ENCODE measurements at regions not wholly inside any gene's neighbourhood (a gene's known extent, or its start where the extent isn't known, plus 50 kb on each side); places are given as distances from the start of the nearest gene placed in this dataset.

- DNase-seq: no peak
Observed at GRCh38 chr20:20992686-20993360, 113.3 kb downstream of the LINC00237 start.

GRCh38 chr20:20992277-20992676 is 113.9 kb downstream of the LINC00237 start:
- no peak for DNase-seq

- no peak for DNase-seq
Observed at GRCh38 chr20:20989081-20989480, 117.1 kb downstream of the LINC00237 start.

GRCh38 chr20:20979934-20980333 is 126.2 kb downstream of the LINC00237 start:
- no peak for DNase-seq

GRCh38 chr20:20977786-20978185 is 128.4 kb downstream of the LINC00237 start:
- no peak for DNase-seq

GRCh38 chr20:20972490-20972889 is 133.7 kb downstream of the LINC00237 start:
- DNase-seq: no peak

GRCh38 chr20:20971810-20972209 is 134.3 kb downstream of the LINC00237 start:
- no peak for DNase-seq

- no peak for DNase-seq
Observed at GRCh38 chr20:20970841-20971240, 135.3 kb downstream of the LINC00237 start.

GRCh38 chr20:20969701-20970280 is 136.4 kb downstream of the LINC00237 start:
- no peak for DNase-seq

- DNase-seq: no peak
Observed at GRCh38 chr20:20967564-20968184, 138.5 kb downstream of the LINC00237 start.

GRCh38 chr20:20966171-20966570 is 140.0 kb downstream of the LINC00237 start:
- DNase-seq: no peak

GRCh38 chr20:20959031-20959755 is 147.0 kb downstream of the LINC00237 start:
- DNase-seq: no peak

- DNase-seq: no peak
Observed at GRCh38 chr20:20956513-20956931, 149.6 kb downstream of the LINC00237 start.

- DNase-seq: no peak
Observed at GRCh38 chr20:20955892-20956291, 150.3 kb downstream of the LINC00237 start.

GRCh38 chr20:20953738-20954618 is 152.2 kb downstream of the LINC00237 start:
- DNase-seq: no peak

- DNase-seq: no peak
Observed at GRCh38 chr20:20950620-20951019, 155.5 kb downstream of the LINC00237 start.

GRCh38 chr20:20946122-20946759 is 159.9 kb downstream of the LINC00237 start:
- DNase-seq: no peak

- DNase-seq: no peak
Observed at GRCh38 chr20:20941468-20941889, 164.7 kb downstream of the LINC00237 start.

GRCh38 chr20:20939006-20939405 is 167.2 kb downstream of the LINC00237 start:
- DNase-seq: peak in 1 of 2 donors; percentile 4

GRCh38 chr20:20938599-20938998 is 167.6 kb downstream of the LINC00237 start:
- no peak for DNase-seq

- DNase-seq: no peak
Observed at GRCh38 chr20:20938131-20938530, 168.0 kb downstream of the LINC00237 start.

Data from inflammatory macrophage (primary cell).